H9 (cell line): ENCODE measurements at regions not wholly inside any gene's neighbourhood (a gene's known extent, or its start where the extent isn't known, plus 50 kb on each side); places are given as distances from the start of the nearest gene placed in this dataset.

ENCODE experiments used
- DNase-seq: peaks from one replicate; pipeline ENCODE4 v3.0.0-alpha.2; 2017
- H2AFZ ChIP-seq: one replicate; pipeline ENCODE4 v1.6.1; 2013; ENCODE audit warnings: mild to moderate bottlenecking, low read length, control low read depth, moderate library complexity
- H2AK5ac ChIP-seq: 2 replicates; pipeline ENCODE4 v1.6.1; 2013; ENCODE audit warnings: low read length, control low read depth, mixed read lengths; ENCODE audit not compliant: insufficient read length
- H2BK120ac ChIP-seq: one replicate; pipeline ENCODE4 v1.6.1; 2013; ENCODE audit warnings: low read depth, mild to moderate bottlenecking, low read length, control low read depth, inconsistent platforms; ENCODE audit not compliant: poor library complexity, severe bottlenecking
- H2BK12ac ChIP-seq: 2 replicates; pipeline ENCODE4 v1.6.1; 2013; ENCODE audit warnings: low read length, control low read depth, mixed read lengths, low read depth; ENCODE audit not compliant: insufficient read length
- H2BK15ac ChIP-seq: 2 replicates; pipeline ENCODE4 v1.6.1; 2013; ENCODE audit warnings: low read depth, low read length, control low read depth
- H2BK20ac ChIP-seq: one replicate; pipeline ENCODE4 v1.6.1; 2013; ENCODE audit warnings: low read depth, mild to moderate bottlenecking, low read length, control low read depth, inconsistent platforms; ENCODE audit not compliant: poor library complexity, severe bottlenecking
- H2BK5ac ChIP-seq: 2 replicates; pipeline ENCODE4 v1.6.1; 2013; ENCODE audit warnings: low read length, control low read depth, mixed read lengths; ENCODE audit not compliant: insufficient read length
- H3K14ac ChIP-seq: 2 replicates; pipeline ENCODE4 v1.6.1; 2013; ENCODE audit warnings: low read length, control low read depth; ENCODE audit not compliant: insufficient read depth
- H3K18ac ChIP-seq: 2 replicates; pipeline ENCODE4 v1.6.1; 2013; ENCODE audit warnings: low read depth, mild to moderate bottlenecking, mixed read lengths, low read length, control low read depth; ENCODE audit not compliant: insufficient read length
- H3K23ac ChIP-seq: 2 replicates; pipeline ENCODE4 v1.6.1; 2013; ENCODE audit warnings: low read length, control low read depth, mixed read lengths, low read depth; ENCODE audit not compliant: insufficient read length
- H3K23me2 ChIP-seq: 2 replicates; pipeline ENCODE4 v1.6.1; 2013; ENCODE audit warnings: low read depth, mild to moderate bottlenecking, mixed read lengths, low read length, control low read depth; ENCODE audit not compliant: insufficient read length, poor library complexity, severe bottlenecking
- H3K27ac ChIP-seq: 2 replicates; pipeline ENCODE4 v1.5.1; 2013; ENCODE audit warnings: low read length, control low read depth, mixed read lengths, low read depth; ENCODE audit not compliant: insufficient read length
- H3K27me3 ChIP-seq: 2 replicates; pipeline ENCODE4 v1.6.1; 2013; ENCODE audit warnings: low read length, control low read depth, inconsistent platforms; ENCODE audit not compliant: insufficient read depth
- H3K4ac ChIP-seq: 2 replicates; pipeline ENCODE4 v1.6.1; 2013; ENCODE audit warnings: low read depth, mild to moderate bottlenecking, control low read depth, inconsistent platforms, low read length, moderate library complexity
- H3K4me1 ChIP-seq: 2 replicates; pipeline ENCODE4 v1.6.1; 2013; ENCODE audit warnings: low read length, control low read depth, inconsistent platforms; ENCODE audit not compliant: insufficient read depth
- H3K4me2 ChIP-seq: 2 replicates; pipeline ENCODE4 v1.6.1; 2013; ENCODE audit warnings: low read length, control low read depth, mixed read lengths; ENCODE audit not compliant: insufficient read length, insufficient read depth
- H3K56ac ChIP-seq: 2 replicates; pipeline ENCODE4 v1.6.1; 2013; ENCODE audit warnings: low read depth, mild to moderate bottlenecking, mixed read lengths, low read length, control low read depth; ENCODE audit not compliant: insufficient read length
- H3K79me1 ChIP-seq: 2 replicates; pipeline ENCODE4 v1.6.1; 2013; ENCODE audit warnings: low read depth, mild to moderate bottlenecking, moderate library complexity, low read length, control low read depth, inconsistent platforms; ENCODE audit not compliant: insufficient read depth, poor library complexity, severe bottlenecking
- H3K79me2 ChIP-seq: 2 replicates; pipeline ENCODE4 v1.6.1; 2013; ENCODE audit warnings: low read length, control low read depth, inconsistent platforms; ENCODE audit not compliant: insufficient read depth
- H3K9ac ChIP-seq: 2 replicates; pipeline ENCODE4 v1.6.1; 2013; ENCODE audit warnings: low read length, control low read depth, mixed read lengths; ENCODE audit not compliant: insufficient read length; ENCODE audit errors: extremely low read depth
- H3K9me3 ChIP-seq: one replicate; pipeline ENCODE4 v1.6.1; 2013; ENCODE audit warnings: low read depth, low read length, inconsistent platforms; ENCODE audit not compliant: control insufficient read depth
- H3T11ph ChIP-seq: one replicate; pipeline ENCODE4 v1.6.1; 2013; ENCODE audit warnings: mild to moderate bottlenecking, low read length, control low read depth, inconsistent platforms
- H4K20me1 ChIP-seq: one replicate; pipeline ENCODE4 v1.6.1; 2013; ENCODE audit not compliant: control insufficient read depth, insufficient read length, insufficient read depth
- H4K5ac ChIP-seq: 2 replicates; pipeline ENCODE4 v1.6.1; 2013; ENCODE audit warnings: low read depth, mild to moderate bottlenecking, mixed read lengths, low read length, control low read depth; ENCODE audit not compliant: insufficient read length
- H4K8ac ChIP-seq: replicated peaks from 2 replicates; pipeline ENCODE4 v1.6.1; 2013; ENCODE audit warnings: low read length, control low read depth, mixed read lengths, low read depth; ENCODE audit not compliant: insufficient read length
- H4K91ac ChIP-seq: 2 replicates; pipeline ENCODE4 v1.6.1; 2013; ENCODE audit warnings: low read depth, mild to moderate bottlenecking, moderate library complexity, mixed read lengths, low read length, control low read depth; ENCODE audit not compliant: insufficient read length
- H3K27ac Mint-ChIP-seq, 3 experiments: 2 replicates in 2 of 3; 3 replicates in 1 of 3; pipeline ENCODE4 v1.8.0; 2020 to 2021; ENCODE audit warnings: mixed read lengths in 3 of 3, mild to moderate bottlenecking in 1 of 3, moderate library complexity in 1 of 3
- H3K27me3 Mint-ChIP-seq: 2 replicates; pipeline ENCODE4 v1.8.0; 2021; ENCODE audit warnings: low read depth, mild to moderate bottlenecking, moderate library complexity, mixed read lengths
- H3K36me3 Mint-ChIP-seq, 3 experiments: 2 replicates in 2 of 3; 3 replicates in 1 of 3; pipeline ENCODE4 v1.8.0; 2020 to 2021; ENCODE audit warnings: low read depth in 3 of 3, mixed read lengths in 3 of 3; ENCODE audit not compliant: insufficient read depth in 1 of 3
- H3K4me1 Mint-ChIP-seq, 2 experiments: 2 replicates each; pipeline ENCODE4 v1.8.0; 2020; ENCODE audit warnings: mixed read lengths in 2 of 2
- H3K4me3 Mint-ChIP-seq, 2 experiments: 2 replicates in 1 of 2; 3 replicates in 1 of 2; pipeline ENCODE4 v1.8.0; 2020 to 2021; ENCODE audit warnings: mild to moderate bottlenecking in 2 of 2, mixed read lengths in 2 of 2, moderate library complexity in 1 of 2
- H3K9me3 Mint-ChIP-seq, 2 experiments: 2 replicates in 1 of 2; 3 replicates in 1 of 2; pipeline ENCODE4 v1.8.0; 2020; ENCODE audit warnings: mild to moderate bottlenecking in 2 of 2, mixed read lengths in 2 of 2, moderate library complexity in 1 of 2
- CTCF ChIP-seq: fragments of 200-600 bp; sonication (generic); conservative IDR thresholded peaks from 3 replicates; pipeline ENCODE4 v1.8.0; 2021; ENCODE audit warnings: antibody characterized with exemption, mild to moderate bottlenecking
- WGBS: extraction: QIAGEN DNeasy Blood & Tissue Kit; methylation state at CpG from one replicate; pipeline ENCODE4 v1.1.7; 2013; ENCODE audit warnings: missing lambda C conversion rate, low lambda C conversion rate, mixed read lengths; ENCODE audit not compliant: insufficient read length; ENCODE audit errors: extremely low coverage; 5-methylcytosine and 5-hydroxymethylcytosine counted together

GRCh38 chr14:85421186-85421877 is 108.6 kb upstream of the FLRT2 start:
- no CpG with 5 or more reads among the region's 3 CpGs for WGBS
- Histone ChIP-seq H2BK15ac (no peak overlapping the region), H3K9me3 (no peaks in the 10 kb centered on the region), H3K23me2 (no peaks in the 10 kb centered on the region), H3K27ac (no peak overlapping the region), H3K79me1 (no peaks in the 10 kb centered on the region), H4K5ac (no peak overlapping the region), H3K23ac (no peak overlapping the region), H4K20me1 (no peaks in the 10 kb centered on the region), H2BK20ac (no peak overlapping the region), H2BK5ac (no peak overlapping the region), H3K4ac (no peak overlapping the region), H3K9ac (no peak overlapping the region), H3K14ac (no peak overlapping the region), H3K79me2 (no peaks in the 10 kb centered on the region), H4K91ac (no peak overlapping the region), H3K4me1 (no peaks in the 10 kb centered on the region), H3K56ac (no peak overlapping the region), H3K18ac (no peak overlapping the region), H3T11ph (no peak overlapping the region), H2BK120ac (no peak overlapping the region), H2BK12ac (no peak overlapping the region), H2AFZ (no peak overlapping the region), H3K27me3 (no peaks in the 10 kb centered on the region), H2AK5ac (no peak overlapping the region), H3K4me2 (no peak overlapping the region), H4K8ac (no peak overlapping the region)
- DNase-seq: no peak
- Mint-ChIP-seq H3K27ac (peak overlapping the region in 1 of 3 experiments; percentile 36; a peak in 1 of 7 replicates), H3K9me3 (no peaks in the 10 kb centered on the region), H3K4me3 (no peak overlapping the region), H3K36me3 (no peaks in the 10 kb centered on the region), H3K4me1 (no peaks in the 10 kb centered on the region), H3K27me3 (no peaks in the 10 kb centered on the region)
- TF ChIP-seq CTCF: no peak
